ENCODE measurements at regions not wholly inside any gene's neighbourhood (a gene's known extent, or its start where the extent isn't known, plus 50 kb on each side); places are given as distances from the start of the nearest gene placed in this dataset.

GRCh38 chr2:2832657-2833056 lies 501.6 kb upstream of the MYT1L start:
- H3K4me1 ChIP-seq: no peaks in the 10 kb centered on the region
- H3K4me3 ChIP-seq: no peak overlapping the region
- TF ChIP-seq CTCF (IDR thresholded peaks at IDR 0.05): no peak
- TF ChIP-seq POLR2A (IDR thresholded peaks at IDR 0.05): no peak
- intact Hi-C loops (cut with DNase I; ENCODE audit: low total_unique reads): no loop called here
- H3K36me3 ChIP-seq: no peaks in the 10 kb centered on the region
- H3K27me3 ChIP-seq: no peaks in the 10 kb centered on the region
- H3K27ac ChIP-seq: no peak overlapping the region
- no peak for DNase-seq
- no peaks in the 10 kb centered on the region for H3K9me3 ChIP-seq

GRCh38 chr2:2831633-2832032 lies 500.6 kb upstream of the MYT1L start:
- H3K36me3 ChIP-seq: no peaks in the 10 kb centered on the region
- no peak for DNase-seq
- no peaks in the 10 kb centered on the region for H3K9me3 ChIP-seq
- H3K4me3 ChIP-seq: no peak overlapping the region
- TF ChIP-seq CTCF (IDR thresholded peaks at IDR 0.05) (no peak), POLR2A (IDR thresholded peaks at IDR 0.05) (no peak)
- no peaks in the 10 kb centered on the region for H3K27me3 ChIP-seq
- intact Hi-C loops (cut with DNase I; ENCODE audit: low total_unique reads): no loop called here
- H3K4me1 ChIP-seq: no peaks in the 10 kb centered on the region
- H3K27ac ChIP-seq: no peak overlapping the region

- Histone ChIP-seq H3K9me3 (no peaks in the 10 kb centered on the region), H3K27ac (no peak overlapping the region), H3K27me3 (no peaks in the 10 kb centered on the region), H3K36me3 (no peaks in the 10 kb centered on the region), H3K4me3 (no peak overlapping the region), H3K4me1 (no peaks in the 10 kb centered on the region)
- intact Hi-C loops (cut with DNase I; ENCODE audit: low total_unique reads): no loop called here
- DNase-seq: no peak
- TF ChIP-seq POLR2A (IDR thresholded peaks at IDR 0.05) (no peak), CTCF (IDR thresholded peaks at IDR 0.05) (no peak)
Measured at GRCh38 chr2:2830576-2830975, 499.5 kb upstream of the MYT1L start.

GRCh38 chr2:2828774-2829368 lies 497.8 kb upstream of the MYT1L start:
- Histone ChIP-seq H3K27me3 (no peaks in the 10 kb centered on the region), H3K9me3 (no peaks in the 10 kb centered on the region), H3K4me1 (no peaks in the 10 kb centered on the region), H3K4me3 (no peak overlapping the region), H3K27ac (no peak overlapping the region), H3K36me3 (no peaks in the 10 kb centered on the region)
- TF ChIP-seq POLR2A (IDR thresholded peaks at IDR 0.05) (no peak), CTCF (IDR thresholded peaks at IDR 0.05) (no peak)
- DNase-seq: peak in 1 of 2 donors; percentile 13
- intact Hi-C loops (cut with DNase I; ENCODE audit: low total_unique reads): no loop called here

- Histone ChIP-seq H3K27me3 (no peaks in the 10 kb centered on the region), H3K36me3 (no peaks in the 10 kb centered on the region), H3K4me3 (no peak overlapping the region), H3K9me3 (no peaks in the 10 kb centered on the region), H3K4me1 (no peaks in the 10 kb centered on the region), H3K27ac (no peak overlapping the region)
- intact Hi-C loops (cut with DNase I; ENCODE audit: low total_unique reads): no loop called here
- no peak for TF ChIP-seq CTCF (IDR thresholded peaks at IDR 0.05)
- no peak for TF ChIP-seq POLR2A (IDR thresholded peaks at IDR 0.05)
- peak in 1 of 2 donors; percentile 1 for DNase-seq
Measured at GRCh38 chr2:2827761-2828221, 496.7 kb upstream of the MYT1L start.

All from uterus (tissue), 3 donors.